ENCODE measurements at regions not wholly inside any gene's neighbourhood (a gene's known extent, or its start where the extent isn't known, plus 50 kb on each side); places are given as distances from the start of the nearest gene placed in this dataset.

- TF ChIP-seq CHD7 (IDR thresholded peaks at IDR 0.05; ENCODE audit: insufficient replicate concordance, low read length): no peak
These were observed 142.3 kb downstream of the SOX11 start (continued) for GRCh38 chr2:5834501-5834900.

Measured in H1 (cell line).